Activated CD8-positive, alpha-beta T cell treated with anti-CD3 and anti-CD28 coated beads for 36 hours (primary cell): ENCODE measurements at regions not wholly inside any gene's neighbourhood (a gene's known extent, or its start where the extent isn't known, plus 50 kb on each side); places are given as distances from the start of the nearest gene placed in this dataset.

Source experiments
- ATAC-seq: fragments of 200-7000 bp; cut with Tn5 transposase; one replicate; pipeline ENCODE4 v1.10.0; 2021; ENCODE audit warnings: mild to moderate bottlenecking, moderate library complexity
- CTCF ChIA-PET: fragments of 350-600 bp; sonication (Branson Sonifier 250); formaldehyde crosslinking; loops from one replicate; lab custom pipeline; 2021; ENCODE audit warnings: antibody characterized with exemption; lab: Charles Lee
- POLR2A ChIA-PET: fragments of 350-600 bp; sonication (Branson Sonifier 250); formaldehyde crosslinking; loops from one replicate; lab custom pipeline; 2021; ENCODE audit warnings: antibody characterized with exemption; lab: Charles Lee
- DNase-seq: peaks from one replicate; pipeline ENCODE4 v3.0.0-alpha.2; 2020
- H3K27ac Mint-ChIP-seq: one replicate; pipeline ENCODE4 v1.8.0; 2021; ENCODE audit warnings: mild to moderate bottlenecking, mixed read lengths
- H3K27me3 Mint-ChIP-seq: one replicate; pipeline ENCODE4 v1.8.0; 2021; ENCODE audit warnings: mixed read lengths
- H3K36me3 Mint-ChIP-seq: one replicate; pipeline ENCODE4 v1.8.0; 2021; ENCODE audit warnings: low read depth, mixed read lengths
- H3K4me1 Mint-ChIP-seq: one replicate; pipeline ENCODE4 v1.8.0; 2021; ENCODE audit warnings: low read depth, mixed read lengths
- H3K4me3 Mint-ChIP-seq: one replicate; pipeline ENCODE4 v1.8.0; 2021; ENCODE audit warnings: mild to moderate bottlenecking, moderate library complexity, mixed read lengths
- H3K9me3 Mint-ChIP-seq: one replicate; pipeline ENCODE4 v1.8.0; 2021; ENCODE audit warnings: mixed read lengths
- CTCF ChIP-seq: fragments of 200-600 bp; IDR thresholded peaks from one replicate; pipeline ENCODE4 v1.8.0; 2022; ENCODE audit warnings: antibody characterized with exemption, mild to moderate bottlenecking
- intact Hi-C: fragments of 100-400 bp; cut with micrococcal nuclease; formaldehyde crosslinking; loops from one replicate; pipeline ENCODE4 v1.10.0; 2022

DNA sequence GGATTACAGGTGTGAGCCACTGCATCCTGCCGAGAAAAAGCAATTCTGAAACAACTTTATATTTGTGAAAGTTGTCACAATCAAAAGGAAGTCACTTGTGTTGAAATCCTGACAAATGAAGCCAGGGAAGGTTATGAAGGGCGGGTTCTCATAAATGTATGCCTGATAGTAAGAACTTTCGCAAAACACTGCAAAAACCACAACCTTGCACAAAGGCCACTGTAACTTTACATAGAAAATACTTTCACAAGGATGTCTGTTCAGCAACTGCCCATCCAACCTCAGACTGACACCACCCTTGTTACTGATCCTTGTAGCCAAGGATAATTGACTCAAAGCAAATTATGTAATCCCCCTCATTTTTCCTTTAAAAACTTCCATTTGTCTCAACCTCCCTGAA lies 90.6 kb downstream of the SLC4A3 start:
- CTCF ChIA-PET = no interaction called here
- Mint-ChIP-seq H3K4me1 (no peaks in the 10 kb centered on the region), H3K36me3 (no peaks in the 10 kb centered on the region), H3K4me3 (no peak overlapping the region), H3K27me3 (peaks cover 6% of the 10 kb centered on the region), H3K9me3 (peaks cover 2% of the 10 kb centered on the region), H3K27ac (no peak overlapping the region)
- no peak for TF ChIP-seq CTCF
- DNase-seq (no peak), ATAC-seq (no peak)
- intact Hi-C loops = no loop called here
- POLR2A ChIA-PET = no interaction called here

DNA sequence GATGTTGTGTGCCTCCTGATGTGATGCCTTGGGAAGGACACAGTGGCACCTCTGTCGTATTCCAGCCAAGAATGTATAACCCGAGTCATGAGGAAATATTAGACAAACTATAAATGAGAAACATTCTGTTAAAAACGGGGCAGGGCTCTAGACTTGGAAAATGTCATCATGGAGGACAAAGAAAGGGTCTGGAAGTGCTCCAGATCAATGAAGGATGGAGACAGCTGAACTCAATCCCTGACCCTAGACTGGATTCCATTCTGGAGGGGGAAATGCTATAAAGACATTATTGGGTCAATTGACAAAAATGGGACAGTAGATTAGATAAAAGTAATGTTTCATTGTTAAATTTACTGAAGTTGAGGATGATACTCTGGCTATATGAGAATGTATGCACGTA lies 92.1 kb downstream of the SLC4A3 start:
- Mint-ChIP-seq H3K9me3 (no peaks in the 10 kb centered on the region), H3K4me3 (no peak overlapping the region), H3K4me1 (no peaks in the 10 kb centered on the region), H3K27ac (no peak overlapping the region), H3K36me3 (no peaks in the 10 kb centered on the region), H3K27me3 (peaks cover 4% of the 10 kb centered on the region)
- ChIA-PET CTCF (no interaction called here), POLR2A (no interaction called here)
- intact Hi-C loops = no loop called here
- no peak for ATAC-seq
- TF ChIP-seq CTCF = no peak
- no peak for DNase-seq

GRCh38 chr2:219720956-219721355 lies 93.5 kb downstream of the SLC4A3 start:
- intact Hi-C loops = no loop called here
- ATAC-seq (no peak), DNase-seq (no peak)
- Mint-ChIP-seq H3K4me1 (no peaks in the 10 kb centered on the region), H3K9me3 (no peaks in the 10 kb centered on the region), H3K27ac (no peak overlapping the region), H3K4me3 (no peak overlapping the region), H3K36me3 (no peaks in the 10 kb centered on the region), H3K27me3 (peaks cover 7% of the 10 kb centered on the region)
- no peak for TF ChIP-seq CTCF
- ChIA-PET POLR2A (no interaction called here), CTCF (no interaction called here)

- H3K4me3 Mint-ChIP-seq = no peak overlapping the region
- POLR2A ChIA-PET = no interaction called here
- no peaks in the 10 kb centered on the region for H3K9me3 Mint-ChIP-seq
- peaks cover 12% of the 10 kb centered on the region for H3K27me3 Mint-ChIP-seq
- H3K27ac Mint-ChIP-seq = no peak overlapping the region
- intact Hi-C loops = no loop called here
- CTCF ChIA-PET = interaction anchor here (1.2 kb wide), 1 partner anchor 33 kb away, joined by 3 read pairs; no protein-coding TSS in a partner anchor
- H3K4me1 Mint-ChIP-seq = no peaks in the 10 kb centered on the region
- no peaks in the 10 kb centered on the region for H3K36me3 Mint-ChIP-seq
- ATAC-seq = no peak
- no peak for TF ChIP-seq CTCF
- DNase-seq = no peak
Observed at GRCh38 chr2:219722276-219722879, 94.9 kb downstream of the SLC4A3 start.

GRCh38 chr2:219723311-219723710 lies 95.9 kb downstream of the SLC4A3 start:
- CTCF ChIA-PET = interaction anchor here (1.2 kb wide), 1 partner anchor 34 kb away, joined by 3 read pairs; no protein-coding TSS in a partner anchor
- no peak for TF ChIP-seq CTCF

More at GRCh38 chr2:219723311-219723710, 95.9 kb downstream of the SLC4A3 start:
- Mint-ChIP-seq H3K27ac (no peak overlapping the region), H3K4me1 (no peaks in the 10 kb centered on the region), H3K4me3 (no peak overlapping the region), H3K36me3 (no peaks in the 10 kb centered on the region), H3K9me3 (no peaks in the 10 kb centered on the region), H3K27me3 (peaks cover 12% of the 10 kb centered on the region)
- intact Hi-C loops = no loop called here
- DNase-seq (no peak), ATAC-seq (no peak)
- POLR2A ChIA-PET = no interaction called here
